GM21360 (cell line): ENCODE measurements at regions not wholly inside any gene's neighbourhood (a gene's known extent, or its start where the extent isn't known, plus 50 kb on each side); places are given as distances from the start of the nearest gene placed in this dataset.
"Not testable (repeated sequence)": the region's sequence is repeated elsewhere in the genome, so short reads cannot be mapped to it uniquely, and the experiment has no call there.

Experiments
- ATAC-seq: cut with Tn5 transposase; IDR thresholded peaks from one replicate; pipeline ENCODE4 v1.9.1; 2021; ENCODE audit warnings: mild to moderate bottlenecking, moderate library complexity; ENCODE audit not compliant: unreplicated experiment

GRCh38 chr1:79188337-79188736 is 181.8 kb upstream of the ADGRL4 start:
- no peak for ATAC-seq

- ATAC-seq = no peak
These were observed 179.7 kb upstream of the ADGRL4 start for GRCh38 chr1:79186260-79186659.

GRCh38 chr1:79177844-79178243 is 171.3 kb upstream of the ADGRL4 start:
- no peak for ATAC-seq

DNA sequence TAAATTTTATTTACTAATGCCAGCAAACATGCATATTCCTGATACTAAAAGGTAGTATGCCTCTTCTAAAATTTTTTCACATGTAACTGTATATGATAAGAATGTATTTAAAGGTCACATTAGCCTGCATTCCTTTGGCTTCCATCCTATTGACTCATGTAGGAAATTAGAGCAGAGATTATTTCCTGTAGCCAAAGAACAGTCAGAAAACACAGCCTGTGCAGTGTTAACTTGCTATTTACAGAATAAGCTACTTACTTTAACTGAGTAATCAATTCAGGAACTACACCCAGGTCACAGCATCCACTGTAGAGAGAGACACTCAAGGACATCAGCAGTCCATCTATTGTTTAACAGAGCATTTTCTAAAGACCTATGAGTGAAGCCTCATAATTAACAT is 154.5 kb upstream of the ADGRL4 start:
- no peak for ATAC-seq

DNA sequence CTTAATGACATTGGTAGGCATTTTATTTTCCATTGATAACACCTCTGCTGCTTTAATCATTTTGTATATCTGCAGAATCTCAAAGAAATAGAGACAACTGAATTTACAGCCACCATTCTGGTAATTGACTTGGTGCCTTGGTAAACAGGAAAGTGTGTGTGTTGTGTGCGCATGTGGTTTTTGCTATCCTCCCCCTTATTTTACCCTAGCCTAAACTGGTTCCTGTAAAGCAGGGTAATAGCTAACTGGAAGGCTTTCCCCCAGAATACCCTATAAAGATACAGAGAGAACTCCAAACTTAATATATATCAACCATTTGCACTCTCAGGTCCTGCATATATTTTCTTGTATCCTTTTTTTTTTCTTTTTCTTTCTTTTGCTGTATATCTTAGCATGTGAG is 149.5 kb upstream of the ADGRL4 start:
- ATAC-seq = no peak

- no peak for ATAC-seq
These were observed 144.7 kb upstream of the ADGRL4 start for GRCh38 chr1:79151006-79151796.

DNA sequence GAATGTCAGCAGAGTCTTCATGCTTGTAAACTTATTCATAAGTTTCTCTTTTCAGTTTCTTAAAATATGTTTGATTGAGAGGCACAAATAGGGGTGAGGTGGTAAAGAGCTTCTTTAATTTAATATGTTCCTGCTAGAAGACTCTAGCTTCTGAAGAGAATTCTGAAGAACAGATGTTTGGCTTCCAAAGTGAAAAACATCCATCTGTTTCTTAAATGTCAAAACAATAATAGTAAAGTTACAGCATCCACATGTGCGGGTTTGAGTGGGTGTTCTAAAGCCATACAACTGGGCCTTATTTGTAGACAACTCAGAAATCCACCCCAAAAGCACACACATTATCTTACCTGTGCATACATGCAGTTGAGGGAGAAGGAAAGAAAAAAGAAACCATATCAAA is 144.0 kb upstream of the ADGRL4 start:
- ATAC-seq = no peak

GRCh38 chr1:79138227-79138626 is 131.7 kb upstream of the ADGRL4 start:
- ATAC-seq = not testable (repeated sequence)

DNA sequence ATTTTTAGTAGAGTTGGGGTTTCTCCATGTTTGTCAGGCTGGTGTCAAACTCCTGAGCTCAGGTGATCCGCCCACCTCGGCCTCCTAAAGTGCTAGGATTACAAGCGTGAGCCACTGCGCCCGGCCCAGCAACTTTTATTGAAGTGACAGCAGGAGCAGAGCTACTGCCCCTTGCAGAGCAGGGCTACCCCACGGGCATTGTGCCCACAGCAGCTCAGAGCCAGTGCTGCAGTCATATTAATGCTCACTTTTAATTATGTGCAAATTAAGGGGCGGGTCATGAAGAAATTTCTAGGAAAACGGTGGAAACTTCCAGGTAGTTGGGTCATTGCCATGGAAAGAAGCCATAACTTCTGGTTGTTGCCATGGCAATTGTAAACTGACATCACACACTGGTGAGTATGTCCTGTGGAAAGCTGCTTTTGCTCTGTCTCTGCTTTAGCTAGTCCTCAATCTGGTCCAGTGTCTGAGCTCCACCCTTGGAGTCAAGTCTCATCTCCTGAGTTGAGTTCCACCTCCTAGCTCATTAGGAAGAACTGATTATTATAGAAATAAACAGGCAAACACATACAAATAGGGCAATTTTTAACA is 127.3 kb upstream of the ADGRL4 start:
- no peak for ATAC-seq

- ATAC-seq = no peak
These were observed 125.1 kb upstream of the ADGRL4 start for GRCh38 chr1:79131626-79132025.

DNA sequence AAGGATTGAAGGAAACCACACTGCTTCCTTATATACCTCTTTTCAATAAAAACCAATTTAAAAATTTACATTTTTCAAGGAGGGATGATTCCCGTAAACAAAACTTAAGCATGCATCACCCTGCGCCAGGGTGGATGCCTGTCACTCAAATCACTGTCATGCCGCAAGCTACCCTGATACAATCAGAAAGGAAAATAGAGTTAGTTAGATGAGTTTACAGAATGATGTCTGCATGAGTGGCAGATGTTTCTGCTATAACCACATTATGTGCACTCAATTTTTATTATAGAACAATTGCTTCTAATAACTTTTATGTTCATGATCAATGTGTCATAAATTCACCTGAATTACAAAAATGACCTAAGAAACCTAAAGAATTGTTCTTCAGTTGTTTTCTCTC is 123.4 kb upstream of the ADGRL4 start:
- no peak for ATAC-seq

DNA sequence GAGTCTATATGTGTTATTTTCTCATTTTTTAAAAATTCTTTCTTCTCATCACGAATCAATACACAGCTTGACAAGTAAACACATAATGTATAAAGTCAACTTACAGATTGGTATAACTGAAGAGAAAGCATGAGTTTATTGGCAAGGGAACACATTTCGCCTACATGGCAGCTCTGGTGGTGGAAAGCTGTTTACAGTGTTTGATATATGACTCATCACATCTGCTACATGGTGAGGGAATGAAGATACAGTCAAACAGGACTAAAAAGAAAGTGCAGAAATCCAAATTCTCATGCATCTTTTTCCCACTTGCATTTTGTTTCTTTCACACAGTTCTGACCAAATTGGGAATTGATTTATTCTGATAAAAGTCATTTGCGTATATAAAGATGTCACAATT is 122.2 kb upstream of the ADGRL4 start:
- no peak for ATAC-seq

DNA sequence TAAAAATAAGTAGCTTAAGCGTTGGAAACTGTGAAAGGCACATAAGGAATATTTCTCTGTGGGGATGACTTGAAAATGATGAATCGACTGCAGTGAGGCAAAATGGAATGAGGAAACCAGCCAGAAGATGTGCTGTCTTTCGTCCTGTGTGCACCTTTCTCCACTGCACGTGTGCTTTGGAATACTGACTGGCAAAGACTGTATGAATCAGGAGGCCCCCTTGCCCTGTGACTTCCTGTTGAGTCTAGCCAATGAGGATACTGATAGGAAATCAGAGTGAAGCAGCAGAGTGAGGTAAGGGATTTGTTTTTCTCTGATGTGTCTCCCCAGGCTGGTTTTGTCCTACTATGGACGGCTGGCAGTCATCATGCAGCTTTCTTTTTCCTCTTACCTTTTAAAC is 118.2 kb upstream of the ADGRL4 start:
- ATAC-seq = no peak

- ATAC-seq = no peak
These were observed 116.0 kb upstream of the ADGRL4 start for GRCh38 chr1:79122521-79122920.

- no peak for ATAC-seq
These were observed 110.8 kb upstream of the ADGRL4 start for GRCh38 chr1:79117376-79117775.

- no peak for ATAC-seq
These were observed 107.3 kb upstream of the ADGRL4 start for GRCh38 chr1:79113836-79114235.

DNA sequence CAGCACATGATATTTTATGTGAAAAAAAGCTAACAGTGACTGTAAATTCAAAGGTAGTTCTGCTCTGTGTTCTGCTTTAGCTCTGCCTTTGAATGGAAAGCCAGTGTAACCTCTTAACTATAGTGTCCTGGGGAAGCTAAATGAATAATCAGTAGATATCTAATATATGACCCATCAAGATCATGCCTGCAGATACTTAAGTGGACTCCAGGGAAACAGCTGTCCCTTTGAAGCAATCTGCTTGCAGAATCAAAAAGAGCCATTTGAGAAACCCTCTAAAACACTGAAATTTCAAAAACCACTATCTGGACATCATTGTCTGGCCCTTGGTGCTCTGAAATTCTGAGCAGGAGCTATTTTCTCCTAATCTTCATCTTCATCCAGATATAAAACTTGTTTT is 104.2 kb upstream of the ADGRL4 start:
- no peak for ATAC-seq

- ATAC-seq = no peak
These were observed 102.9 kb upstream of the ADGRL4 start for GRCh38 chr1:79109445-79109844.

DNA sequence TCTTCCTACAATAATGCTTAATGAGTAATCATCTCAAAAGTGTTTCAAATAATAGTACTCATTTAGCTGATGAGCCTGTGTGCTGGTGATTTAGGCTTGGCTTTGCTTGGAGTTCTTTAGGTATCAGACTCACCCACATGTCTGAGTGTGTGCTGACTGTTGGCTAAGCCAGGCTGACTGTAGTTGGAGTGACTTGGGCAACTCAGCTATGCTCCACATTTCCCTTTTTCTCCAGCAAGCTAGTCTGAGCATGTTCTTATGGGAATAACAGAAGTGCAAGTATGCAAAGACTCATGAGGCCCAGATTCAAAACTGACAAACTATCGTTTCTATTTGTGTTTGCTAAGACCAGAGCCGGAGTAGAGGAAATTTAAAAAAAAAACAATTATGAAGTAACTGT is 99.0 kb upstream of the ADGRL4 start:
- ATAC-seq = no peak

DNA sequence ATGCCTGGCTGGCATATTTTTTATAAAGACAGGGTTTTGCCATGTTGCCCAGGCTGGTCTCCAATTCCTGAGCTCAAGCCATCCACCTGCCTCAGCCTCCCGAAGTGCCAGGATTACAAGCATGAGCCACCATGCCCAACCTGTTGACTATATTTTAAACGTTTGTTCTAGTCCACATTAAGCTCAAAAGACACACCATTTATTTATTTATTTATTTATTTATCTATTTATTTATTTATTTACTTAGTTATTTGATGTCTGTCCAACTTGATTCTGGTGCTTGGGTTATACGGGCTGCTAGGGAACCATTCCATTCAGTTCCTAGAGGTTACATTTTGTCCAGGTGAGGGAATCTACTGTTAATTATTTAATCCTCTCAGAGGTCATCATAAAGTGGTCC is 98.1 kb upstream of the ADGRL4 start:
- ATAC-seq = no peak

DNA sequence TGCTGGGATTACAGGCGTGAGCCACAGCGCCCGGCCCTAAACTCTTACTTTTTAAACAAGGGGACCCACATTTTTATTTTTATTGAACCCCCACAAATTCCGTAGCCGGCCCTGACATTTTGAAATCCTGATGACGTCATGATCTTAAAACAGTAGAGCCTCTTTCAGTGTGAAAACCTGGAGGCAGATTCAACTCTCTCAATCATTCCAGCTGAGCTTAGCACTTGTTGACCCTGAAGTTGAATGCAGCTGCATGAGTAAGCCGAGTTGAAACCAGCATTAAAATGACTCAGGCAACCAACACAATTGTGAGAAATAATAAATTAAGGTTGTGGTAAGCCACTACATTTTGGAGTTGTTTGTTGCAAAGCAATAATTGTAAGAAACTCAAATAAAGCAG is 93.9 kb upstream of the ADGRL4 start:
- ATAC-seq = no peak

GRCh38 chr1:79090985-79091384 is 84.5 kb upstream of the ADGRL4 start:
- ATAC-seq = no peak

DNA sequence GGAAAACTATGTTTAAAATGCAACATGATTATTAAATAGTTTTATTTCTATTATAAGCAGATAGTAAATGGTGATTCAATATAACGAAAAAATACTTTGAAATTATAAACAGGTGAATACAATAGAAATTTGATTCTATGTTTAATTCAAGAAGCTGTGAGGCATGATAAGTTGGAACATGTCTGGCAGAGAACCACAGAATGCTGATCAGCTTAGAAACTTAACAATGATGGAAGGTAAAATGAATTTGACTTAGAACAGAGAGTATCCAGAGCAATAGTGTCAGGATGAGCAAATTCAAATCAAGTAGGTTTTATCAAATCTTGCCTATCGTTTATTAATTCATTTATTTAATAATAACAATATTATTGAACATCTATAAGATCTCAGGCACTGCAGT is 83.4 kb upstream of the ADGRL4 start:
- ATAC-seq = no peak
